K562 (cell line): ENCODE measurements at regions not wholly inside any gene's neighbourhood (a gene's known extent, or its start where the extent isn't known, plus 50 kb on each side); places are given as distances from the start of the nearest gene placed in this dataset.

Experiments used
- CREM ChIP-seq: IDR thresholded peaks from 2 replicates; pipeline ENCODE4 v1.6.1; 2014; ENCODE audit warnings: antibody characterized with exemption, low read depth
- DPF2 ChIP-seq: fragments of 450-650 bp; IDR thresholded peaks from 2 replicates; pipeline ENCODE4 v1.6.1; 2016
- KLF16 ChIP-seq: IDR thresholded peaks from 2 replicates; pipeline ENCODE4 v1.6.1; 2016; ENCODE audit warnings: antibody characterized with exemption
- MAZ ChIP-seq, 2 experiments: fragments of 450-650 bp in 1 of 2; sonication (generic) in 1 of 2; formaldehyde crosslinking; IDR thresholded peaks in 1 of 2; conservative IDR thresholded peaks in 1 of 2; 2 replicates each; pipeline versions ENCODE4 v1.4.0 to v1.5.0; 2020; ENCODE audit warnings: mild to moderate bottlenecking in 1 of 2, missing genetic modification reagents in 1 of 2
- MTF1 ChIP-seq: fragments of 250-450 bp; sonication (Bioruptor Pico); IDR thresholded peaks from 2 replicates; pipeline ENCODE4 v1.9.0; 2021; ENCODE audit warnings: moderate library complexity, mild to moderate bottlenecking, inconsistent platforms, borderline replicate concordance
- NFE2 ChIP-seq: IDR thresholded peaks from 2 replicates; pipeline ENCODE4 v1.6.1; 2014; ENCODE audit warnings: antibody characterized with exemption, low read depth
- NR1H2 ChIP-seq: sonication (generic); formaldehyde crosslinking; IDR thresholded peaks from 2 replicates; pipeline ENCODE4 v1.4.0; 2020; ENCODE audit warnings: mild to moderate bottlenecking, missing genetic modification reagents
- PCBP1 ChIP-seq: fragments of 200-400 bp; formaldehyde crosslinking; IDR thresholded peaks from 2 replicates; pipeline ENCODE4 v1.6.1; 2018; ENCODE audit warnings: mild to moderate bottlenecking, low read depth, low read length; ENCODE audit not compliant: poor library complexity, severe bottlenecking
- PHB2 ChIP-seq: fragments of 450-650 bp; IDR thresholded peaks from 2 replicates; pipeline ENCODE4 v1.6.1; 2017; ENCODE audit warnings: low read depth
- SMAD4 ChIP-seq: fragments of 250-450 bp; sonication (Bioruptor Pico); conservative IDR thresholded peaks from 2 replicates; pipeline ENCODE4 v1.8.0; 2021; ENCODE audit warnings: inconsistent platforms, mild to moderate bottlenecking, moderate library complexity
- SUPT5H ChIP-seq: fragments of 450-650 bp; IDR thresholded peaks from 2 replicates; pipeline ENCODE4 v1.6.1; 2016
- ZFX ChIP-seq: sonication (generic); formaldehyde crosslinking; IDR thresholded peaks from 2 replicates; pipeline ENCODE4 v1.8.0; 2022; ENCODE audit warnings: mild to moderate bottlenecking, missing genetic modification reagents, moderate library complexity
- ZKSCAN3 ChIP-seq: fragments of 250-450 bp; sonication (Bioruptor Pico); IDR thresholded peaks from 2 replicates; pipeline ENCODE4 v1.4.0; 2020
- ZNF224 ChIP-seq: sonication (generic); formaldehyde crosslinking; IDR thresholded peaks from 2 replicates; pipeline ENCODE4 v1.8.0; 2022; ENCODE audit warnings: mild to moderate bottlenecking, missing genetic modification reagents
- ZNF263 ChIP-seq: sonication (generic); formaldehyde crosslinking; IDR thresholded peaks from 2 replicates; pipeline ENCODE4 v1.8.0; 2022; ENCODE audit warnings: mild to moderate bottlenecking, missing genetic modification reagents, borderline replicate concordance
- TF ChIP-seq, protein P1 (sequence below): sonication (generic); formaldehyde crosslinking; IDR thresholded peaks from 2 replicates; pipeline ENCODE4 v1.8.0; 2022; ENCODE audit warnings: missing genetic modification reagents, mild to moderate bottlenecking, borderline replicate concordance
- TF ChIP-seq, protein P2 (sequence below): sonication (generic); formaldehyde crosslinking; IDR thresholded peaks from 2 replicates; pipeline ENCODE4 v1.9.0; 2022; ENCODE audit warnings: mild to moderate bottlenecking, missing genetic modification reagents
- TF ChIP-seq, protein P3 (sequence below): sonication (generic); formaldehyde crosslinking; IDR thresholded peaks from 2 replicates; pipeline ENCODE4 v1.8.1; 2023; ENCODE audit warnings: missing genetic modification reagents, mild to moderate bottlenecking, borderline replicate concordance
- TF ChIP-seq, protein P4 (sequence below): fragments of 450-650 bp; formaldehyde crosslinking; IDR thresholded peaks from 2 replicates; pipeline ENCODE4 v1.4.0; 2020; ENCODE audit warnings: mild to moderate bottlenecking, moderate library complexity

DNA sequence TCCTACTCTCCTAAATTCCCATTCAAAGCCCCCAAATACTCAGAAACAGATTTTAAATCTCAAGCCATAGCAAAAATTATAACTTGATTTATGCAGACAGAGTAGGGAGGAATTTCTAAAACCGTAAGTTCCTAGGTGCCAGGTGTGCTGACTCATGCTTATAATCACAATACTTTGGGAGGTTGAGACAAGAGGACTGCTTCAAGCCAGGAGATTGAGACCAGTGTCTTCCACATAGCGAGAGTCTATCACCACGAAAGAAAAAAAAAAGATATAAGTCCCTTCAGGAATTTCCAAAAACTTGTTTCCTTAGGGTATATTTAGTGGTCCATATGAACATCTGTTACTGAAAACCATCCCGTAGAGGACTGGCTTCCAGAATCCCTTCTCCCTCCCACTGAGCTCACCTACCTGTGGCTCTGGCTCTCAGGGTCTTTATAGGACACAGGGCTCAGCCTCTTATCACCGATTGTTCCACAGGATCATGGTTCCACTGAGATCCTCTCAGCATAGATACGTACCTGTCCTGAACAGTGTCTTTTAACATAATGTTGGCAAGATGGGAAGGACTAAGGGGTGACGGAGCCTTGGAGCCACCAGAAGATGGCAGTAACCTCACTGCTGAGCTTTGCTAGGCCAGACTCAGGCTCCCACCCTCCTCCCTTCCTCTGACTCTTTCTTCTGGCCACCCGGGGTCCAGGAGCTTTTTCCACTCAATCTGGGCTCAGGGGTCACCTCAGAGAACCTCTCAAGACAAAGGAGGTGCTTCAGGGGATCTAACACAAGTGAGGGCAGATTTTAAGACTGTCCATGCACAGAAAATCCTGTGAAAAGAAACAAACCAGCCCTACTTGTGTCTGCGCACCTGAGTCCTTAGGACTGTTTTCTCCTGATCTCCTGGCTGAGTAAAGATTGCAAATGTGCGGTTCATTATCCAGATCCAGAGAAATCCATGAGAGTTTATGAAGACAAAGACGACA, 117.5 kb upstream of the TOP3B start (continued):
- peak; percentile 33; the same call in 1 of the 2 replicates for TF ChIP-seq SMAD4 (CRISPR knock-in tag)
- TF ChIP-seq DPF2, result no peak
- TF ChIP-seq NR1H2, result 0 out of 2 replicates have a peak, but pooled peaks have one; percentile 35
- peak; percentile 80; the same call in 1 of the 2 replicates for TF ChIP-seq ZNF224 (CRISPR knock-in tag)
- TF ChIP-seq, protein P1, sequence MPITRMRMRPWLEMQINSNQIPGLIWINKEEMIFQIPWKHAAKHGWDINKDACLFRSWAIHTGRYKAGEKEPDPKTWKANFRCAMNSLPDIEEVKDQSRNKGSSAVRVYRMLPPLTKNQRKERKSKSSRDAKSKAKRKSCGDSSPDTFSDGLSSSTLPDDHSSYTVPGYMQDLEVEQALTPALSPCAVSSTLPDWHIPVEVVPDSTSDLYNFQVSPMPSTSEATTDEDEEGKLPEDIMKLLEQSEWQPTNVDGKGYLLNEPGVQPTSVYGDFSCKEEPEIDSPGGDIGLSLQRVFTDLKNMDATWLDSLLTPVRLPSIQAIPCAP, result 0 out of 2 replicates have a peak, but pooled peaks have one; percentile 48
- peak in 1 of 2 experiments; percentile 26; a peak in 2 of 4 replicates for TF ChIP-seq MAZ (CRISPR knock-in tag; conservative IDR thresholded peaks at IDR 0.05 in 1 of 2, IDR thresholded peaks at IDR 0.05 in 1 of 2)
- no peak for TF ChIP-seq ZFX (CRISPR knock-in tag)
- peak; percentile 89 for TF ChIP-seq NFE2
- TF ChIP-seq, protein P2, sequence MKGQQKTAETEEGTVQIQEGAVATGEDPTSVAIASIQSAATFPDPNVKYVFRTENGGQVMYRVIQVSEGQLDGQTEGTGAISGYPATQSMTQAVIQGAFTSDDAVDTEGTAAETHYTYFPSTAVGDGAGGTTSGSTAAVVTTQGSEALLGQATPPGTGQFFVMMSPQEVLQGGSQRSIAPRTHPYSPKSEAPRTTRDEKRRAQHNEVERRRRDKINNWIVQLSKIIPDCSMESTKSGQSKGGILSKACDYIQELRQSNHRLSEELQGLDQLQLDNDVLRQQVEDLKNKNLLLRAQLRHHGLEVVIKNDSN (CRISPR knock-in tag), result 0 out of 2 replicates have a peak, but pooled peaks have one; percentile 7
- TF ChIP-seq, protein P3, sequence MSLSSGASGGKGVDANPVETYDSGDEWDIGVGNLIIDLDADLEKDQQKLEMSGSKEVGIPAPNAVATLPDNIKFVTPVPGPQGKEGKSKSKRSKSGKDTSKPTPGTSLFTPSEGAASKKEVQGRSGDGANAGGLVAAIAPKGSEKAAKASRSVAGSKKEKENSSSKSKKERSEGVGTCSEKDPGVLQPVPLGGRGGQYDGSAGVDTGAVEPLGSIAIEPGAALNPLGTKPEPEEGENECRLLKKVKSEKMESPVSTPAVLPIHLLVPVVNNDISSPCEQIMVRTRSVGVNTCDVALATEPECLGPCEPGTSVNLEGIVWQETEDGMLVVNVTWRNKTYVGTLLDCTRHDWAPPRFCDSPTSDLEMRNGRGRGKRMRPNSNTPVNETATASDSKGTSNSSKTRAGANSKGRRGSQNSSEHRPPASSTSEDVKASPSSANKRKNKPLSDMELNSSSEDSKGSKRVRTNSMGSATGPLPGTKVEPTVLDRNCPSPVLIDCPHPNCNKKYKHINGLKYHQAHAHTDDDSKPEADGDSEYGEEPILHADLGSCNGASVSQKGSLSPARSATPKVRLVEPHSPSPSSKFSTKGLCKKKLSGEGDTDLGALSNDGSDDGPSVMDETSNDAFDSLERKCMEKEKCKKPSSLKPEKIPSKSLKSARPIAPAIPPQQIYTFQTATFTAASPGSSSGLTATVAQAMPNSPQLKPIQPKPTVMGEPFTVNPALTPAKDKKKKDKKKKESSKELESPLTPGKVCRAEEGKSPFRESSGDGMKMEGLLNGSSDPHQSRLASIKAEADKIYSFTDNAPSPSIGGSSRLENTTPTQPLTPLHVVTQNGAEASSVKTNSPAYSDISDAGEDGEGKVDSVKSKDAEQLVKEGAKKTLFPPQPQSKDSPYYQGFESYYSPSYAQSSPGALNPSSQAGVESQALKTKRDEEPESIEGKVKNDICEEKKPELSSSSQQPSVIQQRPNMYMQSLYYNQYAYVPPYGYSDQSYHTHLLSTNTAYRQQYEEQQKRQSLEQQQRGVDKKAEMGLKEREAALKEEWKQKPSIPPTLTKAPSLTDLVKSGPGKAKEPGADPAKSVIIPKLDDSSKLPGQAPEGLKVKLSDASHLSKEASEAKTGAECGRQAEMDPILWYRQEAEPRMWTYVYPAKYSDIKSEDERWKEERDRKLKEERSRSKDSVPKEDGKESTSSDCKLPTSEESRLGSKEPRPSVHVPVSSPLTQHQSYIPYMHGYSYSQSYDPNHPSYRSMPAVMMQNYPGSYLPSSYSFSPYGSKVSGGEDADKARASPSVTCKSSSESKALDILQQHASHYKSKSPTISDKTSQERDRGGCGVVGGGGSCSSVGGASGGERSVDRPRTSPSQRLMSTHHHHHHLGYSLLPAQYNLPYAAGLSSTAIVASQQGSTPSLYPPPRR (CRISPR knock-in tag), result 0 out of 2 replicates have a peak, but pooled peaks have one; percentile 24
- TF ChIP-seq PHB2, result no peak
- no peak for TF ChIP-seq PCBP1
- peak; percentile 72; the same call in 1 of the 2 replicates for TF ChIP-seq CREM
- TF ChIP-seq ZNF263 (CRISPR knock-in tag), result peak; percentile 89
- TF ChIP-seq KLF16, result peak; percentile 20; the same call in 1 of the 2 replicates
- TF ChIP-seq ZKSCAN3, result no peak
- TF ChIP-seq MTF1 (CRISPR knock-in tag), result 0 out of 2 replicates have a peak, but pooled peaks have one; percentile 20
- TF ChIP-seq SUPT5H, result no peak
- TF ChIP-seq, protein P4, sequence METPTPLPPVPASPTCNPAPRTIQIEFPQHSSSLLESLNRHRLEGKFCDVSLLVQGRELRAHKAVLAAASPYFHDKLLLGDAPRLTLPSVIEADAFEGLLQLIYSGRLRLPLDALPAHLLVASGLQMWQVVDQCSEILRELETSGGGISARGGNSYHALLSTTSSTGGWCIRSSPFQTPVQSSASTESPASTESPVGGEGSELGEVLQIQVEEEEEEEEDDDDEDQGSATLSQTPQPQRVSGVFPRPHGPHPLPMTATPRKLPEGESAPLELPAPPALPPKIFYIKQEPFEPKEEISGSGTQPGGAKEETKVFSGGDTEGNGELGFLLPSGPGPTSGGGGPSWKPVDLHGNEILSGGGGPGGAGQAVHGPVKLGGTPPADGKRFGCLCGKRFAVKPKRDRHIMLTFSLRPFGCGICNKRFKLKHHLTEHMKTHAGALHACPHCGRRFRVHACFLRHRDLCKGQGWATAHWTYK (CRISPR knock-in tag), result no peak
